Omental fat pad (tissue), 3 donors: ENCODE measurements at regions not wholly inside any gene's neighbourhood (a gene's known extent, or its start where the extent isn't known, plus 50 kb on each side); places are given as distances from the start of the nearest gene placed in this dataset.

Source experiments
- ATAC-seq: fragments of 150-250 bp; one replicate; pipeline ENCODE4 v1.9.1; 2016; ENCODE audit warnings: mild to moderate bottlenecking, moderate library complexity; ENCODE audit not compliant: low FRiP score
- DNase-seq: peaks from one replicate; pipeline ENCODE4 v3.0.0-alpha.2; 2019; ENCODE audit warnings: low spot score
- CTCF ChIP-seq, 3 donors: fragments of 450-650 bp; IDR thresholded peaks; one replicate each; pipeline ENCODE4 v1.5.1; 2016 to 2017; ENCODE audit warnings: antibody characterized with exemption in 3 of 3, mild to moderate bottlenecking in 3 of 3, moderate library complexity in 2 of 3

- no peak for DNase-seq
- no peak for ATAC-seq
- no peak for TF ChIP-seq CTCF (IDR thresholded peaks at IDR 0.05)
Observed at GRCh38 chr9:22535780-22536179, 89.2 kb downstream of the DMRTA1 start.

GRCh38 chr9:22537721-22538120 is 91.1 kb downstream of the DMRTA1 start:
- no peak for DNase-seq
- ATAC-seq: no peak
- TF ChIP-seq CTCF (IDR thresholded peaks at IDR 0.05): no peak

GRCh38 chr9:22548625-22549024 is 102.0 kb downstream of the DMRTA1 start:
- DNase-seq (no peak), ATAC-seq (no peak)
- no peak for TF ChIP-seq CTCF (IDR thresholded peaks at IDR 0.05)

- ATAC-seq (no peak), DNase-seq (no peak)
- no peak for TF ChIP-seq CTCF (IDR thresholded peaks at IDR 0.05)
Observed at GRCh38 chr9:22574740-22575139, 128.1 kb downstream of the DMRTA1 start.

GRCh38 chr9:22580788-22581187 is 134.2 kb downstream of the DMRTA1 start:
- DNase-seq (no peak), ATAC-seq (no peak)
- TF ChIP-seq CTCF (IDR thresholded peaks at IDR 0.05): no peak

- ATAC-seq (no peak), DNase-seq (no peak)
- TF ChIP-seq CTCF (IDR thresholded peaks at IDR 0.05): no peak
Observed at GRCh38 chr9:22582221-22582620, 135.6 kb downstream of the DMRTA1 start.

- DNase-seq: no peak
- no peak for ATAC-seq
- no peak for TF ChIP-seq CTCF (IDR thresholded peaks at IDR 0.05)
Observed at GRCh38 chr9:22588918-22589317, 142.3 kb downstream of the DMRTA1 start.
